ENCODE measurements at regions not wholly inside any gene's neighbourhood (a gene's known extent, or its start where the extent isn't known, plus 50 kb on each side); places are given as distances from the start of the nearest gene placed in this dataset.

DNA sequence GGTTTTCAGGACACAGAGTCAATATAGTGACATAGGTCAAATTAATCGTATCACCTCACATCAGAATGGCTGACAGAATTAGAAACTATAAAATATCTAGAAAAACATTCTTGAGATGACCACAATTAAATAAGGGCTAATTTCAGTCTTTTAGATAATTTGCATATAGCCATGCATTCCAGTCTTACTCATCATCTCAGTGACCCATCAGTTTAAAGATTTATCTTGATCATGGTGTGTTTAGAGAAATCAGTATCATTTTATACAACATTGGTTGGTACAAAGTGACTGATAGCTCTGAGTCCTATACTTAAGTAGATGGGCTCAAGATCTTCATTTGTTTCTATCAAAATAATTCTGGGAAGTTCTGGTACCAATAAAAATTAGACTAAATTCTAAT, 262.3 kb upstream of the SNX7 start:
- no peaks in the 10 kb centered on the region for H3K9me3 ChIP-seq (ENCODE audit: low read depth)
- no peaks in the 10 kb centered on the region for H3K36me3 ChIP-seq
- no peaks in the 10 kb centered on the region for H3K79me2 ChIP-seq (ENCODE audit: low read depth)
- no peaks in the 10 kb centered on the region for H4K20me1 ChIP-seq (ENCODE audit: low read depth)
- H3K27ac ChIP-seq = no peak overlapping the region
- H3F3A ChIP-seq (ENCODE audit: low read depth) = no peaks in the 10 kb centered on the region
- no peaks in the 10 kb centered on the region for H3K36me3 Mint-ChIP-seq
- TF ChIP-seq, protein P1, sequence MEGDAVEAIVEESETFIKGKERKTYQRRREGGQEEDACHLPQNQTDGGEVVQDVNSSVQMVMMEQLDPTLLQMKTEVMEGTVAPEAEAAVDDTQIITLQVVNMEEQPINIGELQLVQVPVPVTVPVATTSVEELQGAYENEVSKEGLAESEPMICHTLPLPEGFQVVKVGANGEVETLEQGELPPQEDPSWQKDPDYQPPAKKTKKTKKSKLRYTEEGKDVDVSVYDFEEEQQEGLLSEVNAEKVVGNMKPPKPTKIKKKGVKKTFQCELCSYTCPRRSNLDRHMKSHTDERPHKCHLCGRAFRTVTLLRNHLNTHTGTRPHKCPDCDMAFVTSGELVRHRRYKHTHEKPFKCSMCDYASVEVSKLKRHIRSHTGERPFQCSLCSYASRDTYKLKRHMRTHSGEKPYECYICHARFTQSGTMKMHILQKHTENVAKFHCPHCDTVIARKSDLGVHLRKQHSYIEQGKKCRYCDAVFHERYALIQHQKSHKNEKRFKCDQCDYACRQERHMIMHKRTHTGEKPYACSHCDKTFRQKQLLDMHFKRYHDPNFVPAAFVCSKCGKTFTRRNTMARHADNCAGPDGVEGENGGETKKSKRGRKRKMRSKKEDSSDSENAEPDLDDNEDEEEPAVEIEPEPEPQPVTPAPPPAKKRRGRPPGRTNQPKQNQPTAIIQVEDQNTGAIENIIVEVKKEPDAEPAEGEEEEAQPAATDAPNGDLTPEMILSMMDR (IDR thresholded peaks at IDR 0.05) = no peak
- TF ChIP-seq EZH2 (IDR thresholded peaks at IDR 0.05) (no peak), EZH2phosphoT487 (IDR thresholded peaks at IDR 0.05) (no peak)
- H3K4me3 Mint-ChIP-seq = no peak overlapping the region
- no peak overlapping the region for H3K27ac Mint-ChIP-seq
- no peak overlapping the region for H2AFZ ChIP-seq (replicated peaks)
- H3K27me3 Mint-ChIP-seq (ENCODE audit: insufficient read depth, low read depth) = no peaks in the 10 kb centered on the region
- H3K4me2 ChIP-seq = no peak overlapping the region
- no peaks in the 10 kb centered on the region for H3K27me3 ChIP-seq
- DNase-seq (ENCODE audit: low spot score) = no peak
- H3K4me3 ChIP-seq = no peak overlapping the region
- H3K9me3 Mint-ChIP-seq = no peaks in the 10 kb centered on the region
- no peaks in the 10 kb centered on the region for H3K4me1 ChIP-seq
- peaks cover 7% of the 10 kb centered on the region for H3K4me1 Mint-ChIP-seq
- no peak overlapping the region for H3K9ac ChIP-seq

DNA sequence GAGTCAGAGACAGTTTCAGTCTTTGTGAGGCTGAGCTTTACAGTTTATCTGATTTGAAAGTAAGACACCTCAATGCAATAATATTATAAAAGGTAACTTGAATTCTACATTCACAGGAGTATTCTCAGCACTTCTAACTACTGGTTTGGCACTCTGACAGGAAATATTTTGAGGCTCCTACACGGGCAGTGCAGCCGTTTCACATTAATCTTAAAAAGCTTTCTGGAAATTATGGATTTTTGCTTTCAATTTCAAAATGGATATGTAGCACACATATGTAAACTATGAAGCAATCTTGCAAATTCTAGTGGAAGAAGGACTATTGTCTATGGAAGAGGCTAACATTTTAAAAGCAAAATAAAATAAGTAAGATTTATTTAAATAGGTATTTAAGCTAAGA, 262.9 kb upstream of the SNX7 start:
- H3F3A ChIP-seq (ENCODE audit: low read depth) = no peaks in the 10 kb centered on the region
- no peak for DNase-seq (ENCODE audit: low spot score)
- H3K27me3 Mint-ChIP-seq (ENCODE audit: insufficient read depth, low read depth) = no peaks in the 10 kb centered on the region
- no peaks in the 10 kb centered on the region for H3K9me3 ChIP-seq (ENCODE audit: low read depth)
- H3K4me1 ChIP-seq = no peaks in the 10 kb centered on the region
- H3K79me2 ChIP-seq (ENCODE audit: low read depth) = no peaks in the 10 kb centered on the region
- no peak overlapping the region for H3K27ac ChIP-seq
- no peak overlapping the region for H3K4me3 ChIP-seq
- H3K36me3 ChIP-seq = no peaks in the 10 kb centered on the region
- H3K36me3 Mint-ChIP-seq = no peaks in the 10 kb centered on the region
- H3K9ac ChIP-seq = no peak overlapping the region
- TF ChIP-seq, protein P1 (IDR thresholded peaks at IDR 0.05) = no peak
- TF ChIP-seq EZH2phosphoT487 (IDR thresholded peaks at IDR 0.05) = no peak
- TF ChIP-seq EZH2 (IDR thresholded peaks at IDR 0.05) = no peak
- H4K20me1 ChIP-seq (ENCODE audit: low read depth) = no peaks in the 10 kb centered on the region
- H3K4me3 Mint-ChIP-seq = no peak overlapping the region
- no peak overlapping the region for H3K4me2 ChIP-seq
- no peaks in the 10 kb centered on the region for H3K27me3 ChIP-seq
- no peaks in the 10 kb centered on the region for H3K9me3 Mint-ChIP-seq
- H3K27ac Mint-ChIP-seq = no peak overlapping the region
- peaks cover 1% of the 10 kb centered on the region for H3K4me1 Mint-ChIP-seq
- no peak overlapping the region for H2AFZ ChIP-seq (replicated peaks)

DNA sequence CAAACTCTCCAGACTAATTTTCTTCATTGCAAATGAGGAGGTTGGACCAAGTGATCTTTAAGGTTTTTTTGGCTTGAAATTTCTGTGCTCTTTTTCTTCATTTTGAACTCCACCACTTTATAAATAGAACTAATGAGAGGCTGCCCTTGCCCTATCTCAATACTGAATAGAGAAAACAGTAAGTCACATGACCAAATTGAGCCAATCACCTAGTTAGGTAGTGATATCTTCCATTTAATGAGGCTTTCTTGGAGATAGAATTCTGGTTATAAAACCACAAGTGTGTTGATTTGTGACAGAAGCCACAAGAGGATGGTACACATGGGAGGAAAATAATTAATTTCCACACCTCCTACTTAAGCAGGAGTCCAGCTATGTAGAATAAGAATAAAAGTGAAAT, 263.4 kb upstream of the SNX7 start:
- Mint-ChIP-seq H3K27me3 (ENCODE audit: insufficient read depth, low read depth) (no peaks in the 10 kb centered on the region), H3K4me3 (no peak overlapping the region), H3K9me3 (no peaks in the 10 kb centered on the region), H3K27ac (no peak overlapping the region), H3K36me3 (no peaks in the 10 kb centered on the region), H3K4me1 (no peaks in the 10 kb centered on the region)
- Histone ChIP-seq H2AFZ (replicated peaks) (no peak overlapping the region), H3K4me1 (no peaks in the 10 kb centered on the region), H3K27me3 (no peaks in the 10 kb centered on the region), H3K9ac (no peak overlapping the region), H3K79me2 (ENCODE audit: low read depth) (no peaks in the 10 kb centered on the region), H3K36me3 (no peaks in the 10 kb centered on the region), H3K4me2 (no peak overlapping the region), H3K27ac (no peak overlapping the region), H3K9me3 (ENCODE audit: low read depth) (no peaks in the 10 kb centered on the region), H3F3A (ENCODE audit: low read depth) (no peaks in the 10 kb centered on the region), H3K4me3 (no peak overlapping the region), H4K20me1 (ENCODE audit: low read depth) (no peaks in the 10 kb centered on the region)
- no peak for DNase-seq (ENCODE audit: low spot score)
- TF ChIP-seq EZH2 (IDR thresholded peaks at IDR 0.05) (no peak), EZH2phosphoT487 (IDR thresholded peaks at IDR 0.05) (no peak)
- TF ChIP-seq, protein P1 (IDR thresholded peaks at IDR 0.05) = no peak

DNA sequence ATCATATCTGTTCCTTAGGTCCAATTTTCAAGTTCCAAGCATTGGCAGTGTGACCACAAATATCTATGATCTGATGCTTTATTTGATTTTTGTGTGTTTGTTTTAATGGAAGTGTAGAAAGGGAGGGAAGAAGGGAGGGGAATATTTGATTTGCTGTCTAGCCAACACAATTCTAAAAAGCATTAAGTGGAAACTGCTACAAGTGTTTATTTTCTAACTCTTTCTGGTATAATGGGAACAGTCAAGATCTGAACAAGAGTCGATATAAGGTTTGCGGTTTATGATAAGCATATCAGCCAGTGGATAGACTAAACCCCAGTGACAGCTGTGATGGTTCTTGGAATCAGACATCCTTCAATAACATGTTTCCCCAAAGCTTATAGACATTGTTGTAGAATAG, 267.8 kb upstream of the SNX7 start:
- Histone ChIP-seq H3K27me3 (no peaks in the 10 kb centered on the region), H3K9ac (no peak overlapping the region), H3K9me3 (ENCODE audit: low read depth) (no peaks in the 10 kb centered on the region), H3F3A (ENCODE audit: low read depth) (no peaks in the 10 kb centered on the region), H3K79me2 (ENCODE audit: low read depth) (no peaks in the 10 kb centered on the region), H4K20me1 (ENCODE audit: low read depth) (no peaks in the 10 kb centered on the region), H3K27ac (no peak overlapping the region), H3K4me1 (no peaks in the 10 kb centered on the region), H3K36me3 (no peaks in the 10 kb centered on the region), H3K4me3 (no peak overlapping the region), H3K4me2 (no peak overlapping the region), H2AFZ (replicated peaks) (no peak overlapping the region)
- DNase-seq (ENCODE audit: low spot score) = no peak
- no peak overlapping the region for H3K27ac Mint-ChIP-seq
- H3K4me1 Mint-ChIP-seq = peaks cover 4% of the 10 kb centered on the region
- no peaks in the 10 kb centered on the region for H3K36me3 Mint-ChIP-seq
- no peaks in the 10 kb centered on the region for H3K9me3 Mint-ChIP-seq
- no peak overlapping the region for H3K4me3 Mint-ChIP-seq
- TF ChIP-seq, protein P1 (IDR thresholded peaks at IDR 0.05) = no peak
- TF ChIP-seq EZH2phosphoT487 (IDR thresholded peaks at IDR 0.05) (no peak), EZH2 (IDR thresholded peaks at IDR 0.05) (no peak)
- no peaks in the 10 kb centered on the region for H3K27me3 Mint-ChIP-seq (ENCODE audit: insufficient read depth, low read depth)

Data from neural progenitor cell (in vitro differentiated cells).